ENCODE measurements at regions not wholly inside any gene's neighbourhood (a gene's known extent, or its start where the extent isn't known, plus 50 kb on each side); places are given as distances from the start of the nearest gene placed in this dataset.

GRCh38 chr1:55932402-55932801, 647.0 kb downstream of the PLPP3 start:
- TF ChIP-seq CTCF (IDR thresholded peaks at IDR 0.05; ENCODE audit: insufficient read depth, low read length), result no peak
- TF ChIP-seq POLR2AphosphoS5 (IDR thresholded peaks at IDR 0.05; ENCODE audit: low read depth), result no peak
- TF ChIP-seq, protein P1, sequence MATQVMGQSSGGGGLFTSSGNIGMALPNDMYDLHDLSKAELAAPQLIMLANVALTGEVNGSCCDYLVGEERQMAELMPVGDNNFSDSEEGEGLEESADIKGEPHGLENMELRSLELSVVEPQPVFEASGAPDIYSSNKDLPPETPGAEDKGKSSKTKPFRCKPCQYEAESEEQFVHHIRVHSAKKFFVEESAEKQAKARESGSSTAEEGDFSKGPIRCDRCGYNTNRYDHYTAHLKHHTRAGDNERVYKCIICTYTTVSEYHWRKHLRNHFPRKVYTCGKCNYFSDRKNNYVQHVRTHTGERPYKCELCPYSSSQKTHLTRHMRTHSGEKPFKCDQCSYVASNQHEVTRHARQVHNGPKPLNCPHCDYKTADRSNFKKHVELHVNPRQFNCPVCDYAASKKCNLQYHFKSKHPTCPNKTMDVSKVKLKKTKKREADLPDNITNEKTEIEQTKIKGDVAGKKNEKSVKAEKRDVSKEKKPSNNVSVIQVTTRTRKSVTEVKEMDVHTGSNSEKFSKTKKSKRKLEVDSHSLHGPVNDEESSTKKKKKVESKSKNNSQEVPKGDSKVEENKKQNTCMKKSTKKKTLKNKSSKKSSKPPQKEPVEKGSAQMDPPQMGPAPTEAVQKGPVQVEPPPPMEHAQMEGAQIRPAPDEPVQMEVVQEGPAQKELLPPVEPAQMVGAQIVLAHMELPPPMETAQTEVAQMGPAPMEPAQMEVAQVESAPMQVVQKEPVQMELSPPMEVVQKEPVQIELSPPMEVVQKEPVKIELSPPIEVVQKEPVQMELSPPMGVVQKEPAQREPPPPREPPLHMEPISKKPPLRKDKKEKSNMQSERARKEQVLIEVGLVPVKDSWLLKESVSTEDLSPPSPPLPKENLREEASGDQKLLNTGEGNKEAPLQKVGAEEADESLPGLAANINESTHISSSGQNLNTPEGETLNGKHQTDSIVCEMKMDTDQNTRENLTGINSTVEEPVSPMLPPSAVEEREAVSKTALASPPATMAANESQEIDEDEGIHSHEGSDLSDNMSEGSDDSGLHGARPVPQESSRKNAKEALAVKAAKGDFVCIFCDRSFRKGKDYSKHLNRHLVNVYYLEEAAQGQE (IDR thresholded peaks at IDR 0.05; ENCODE audit: insufficient replicate concordance, low read depth), result no peak
- TF ChIP-seq SPI1 (IDR thresholded peaks at IDR 0.05; ENCODE audit: borderline replicate concordance, low read depth), result no peak
